NCI-H1694 treated with DMSO at 0.1 percent for 48 hours (cell line): ENCODE measurements at regions not wholly inside any gene's neighbourhood (a gene's known extent, or its start where the extent isn't known, plus 50 kb on each side); places are given as distances from the start of the nearest gene placed in this dataset.

Source experiments
- DNase-seq: peaks from one replicate; lab custom pipeline; 2025; lab: John Stamatoyannopoulos, UW

DNA sequence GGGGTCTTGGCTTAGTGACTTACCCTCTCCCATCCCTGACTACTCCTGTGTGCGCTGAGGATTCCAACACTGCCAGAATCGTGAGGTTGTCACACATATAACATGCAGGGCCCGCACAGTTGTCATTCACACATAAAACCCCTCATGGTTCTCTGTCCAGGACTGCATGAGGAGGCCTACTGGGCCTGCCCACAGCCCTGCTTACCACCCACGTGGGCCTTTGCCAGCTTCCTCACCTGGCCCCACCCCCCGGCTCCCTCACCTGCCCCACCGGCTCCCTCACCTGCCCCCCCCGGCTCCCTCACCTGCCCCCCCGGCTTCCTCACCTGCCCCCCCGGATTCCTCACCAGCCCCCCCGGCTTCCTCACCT lies 197.2 kb downstream of the TEX29 start:
- DNase-seq: no peak

DNA sequence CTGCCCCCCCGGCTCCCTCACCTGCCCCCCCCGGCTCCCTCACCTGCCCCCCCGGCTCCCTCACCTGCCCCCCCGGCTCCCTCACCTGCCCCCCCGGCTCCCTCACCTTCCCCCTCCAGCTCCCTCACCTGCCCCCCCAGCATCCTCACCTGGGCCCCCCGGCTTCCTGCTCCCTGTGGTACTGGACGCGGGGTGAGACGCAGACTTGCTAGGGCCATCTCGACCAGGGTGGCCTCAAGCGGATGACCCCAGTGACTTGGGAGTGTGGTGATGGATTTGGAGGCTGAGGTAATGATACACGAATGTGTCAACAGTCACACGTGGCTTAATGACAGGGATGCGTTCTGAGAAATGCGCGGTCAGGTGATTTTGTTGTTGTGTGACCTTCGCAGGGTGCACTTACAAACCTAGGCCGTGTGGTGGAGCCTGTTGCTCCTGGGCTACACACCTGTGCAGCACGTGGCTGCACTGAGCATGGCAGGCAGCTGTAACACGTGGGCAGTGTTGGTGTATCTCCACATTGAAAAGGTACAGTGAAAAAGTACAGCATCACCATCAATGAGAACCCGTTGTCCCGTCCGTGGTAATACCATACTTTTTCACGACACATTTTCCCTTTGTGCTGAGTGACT lies 197.8 kb downstream of the TEX29 start:
- DNase-seq: no peak

- DNase-seq: no peak
These were observed 198.6 kb downstream of the TEX29 start for GRCh38 chr13:111519041-111519440.

DNA sequence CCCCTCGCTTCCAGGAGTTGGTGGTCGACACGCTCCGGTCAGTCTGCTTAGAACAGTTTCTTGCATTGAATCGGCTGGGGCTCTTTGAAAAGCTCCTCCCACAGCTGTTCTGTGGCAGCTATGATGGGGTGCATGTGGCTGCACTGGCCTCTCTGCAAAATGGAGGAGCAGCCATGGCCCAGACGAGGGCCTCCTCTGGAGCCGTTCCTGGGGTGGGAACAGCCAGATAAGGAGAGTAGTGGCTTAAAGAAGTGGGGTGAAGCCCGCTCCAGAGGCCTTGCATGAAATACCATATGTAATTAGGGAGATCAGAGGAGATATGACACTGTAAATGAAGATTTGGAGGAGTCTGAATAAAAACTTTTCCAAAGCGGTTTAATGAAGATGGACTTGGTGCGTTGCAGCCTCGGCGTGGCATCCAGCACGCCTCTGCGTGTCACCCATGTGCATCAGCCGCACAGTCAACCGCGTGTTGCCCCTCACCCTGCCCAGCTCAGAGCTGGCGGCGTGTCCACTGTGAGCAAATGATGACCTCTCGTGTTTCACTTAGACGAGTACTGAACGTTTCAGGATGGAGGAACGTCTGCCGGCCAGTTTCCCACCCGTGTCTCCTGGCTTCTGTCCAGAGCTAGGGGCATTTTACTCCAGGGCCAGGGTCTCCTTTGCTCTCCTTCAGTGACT lies 199.2 kb downstream of the TEX29 start:
- no peak for DNase-seq

GRCh38 chr13:111521030-111521429 lies 200.6 kb downstream of the TEX29 start:
- DNase-seq: no peak

- no peak for DNase-seq
These were observed 201.3 kb downstream of the TEX29 start for GRCh38 chr13:111521691-111522229.

- DNase-seq: no peak
These were observed 205.1 kb downstream of the TEX29 start for GRCh38 chr13:111525320-111526118.

DNA sequence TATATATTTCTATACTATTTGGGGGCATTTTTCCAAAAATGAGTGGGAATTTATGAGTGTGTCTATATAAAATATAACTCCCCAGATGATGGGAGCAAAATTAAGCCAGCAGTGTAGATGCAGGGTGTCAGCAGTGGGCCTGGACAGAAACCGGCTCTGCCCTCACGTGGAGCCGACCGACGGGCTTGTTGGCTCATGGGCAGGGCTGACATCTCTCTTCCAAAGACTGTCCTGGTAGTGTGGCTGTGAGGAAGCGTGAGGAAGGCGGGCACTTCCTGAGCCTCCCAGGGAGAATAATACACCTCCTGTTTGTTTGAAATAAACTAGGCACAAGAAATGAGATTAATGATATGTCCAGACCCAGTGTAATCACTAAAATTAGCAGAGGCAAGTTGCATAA lies 206.5 kb downstream of the TEX29 start:
- DNase-seq: no peak

DNA sequence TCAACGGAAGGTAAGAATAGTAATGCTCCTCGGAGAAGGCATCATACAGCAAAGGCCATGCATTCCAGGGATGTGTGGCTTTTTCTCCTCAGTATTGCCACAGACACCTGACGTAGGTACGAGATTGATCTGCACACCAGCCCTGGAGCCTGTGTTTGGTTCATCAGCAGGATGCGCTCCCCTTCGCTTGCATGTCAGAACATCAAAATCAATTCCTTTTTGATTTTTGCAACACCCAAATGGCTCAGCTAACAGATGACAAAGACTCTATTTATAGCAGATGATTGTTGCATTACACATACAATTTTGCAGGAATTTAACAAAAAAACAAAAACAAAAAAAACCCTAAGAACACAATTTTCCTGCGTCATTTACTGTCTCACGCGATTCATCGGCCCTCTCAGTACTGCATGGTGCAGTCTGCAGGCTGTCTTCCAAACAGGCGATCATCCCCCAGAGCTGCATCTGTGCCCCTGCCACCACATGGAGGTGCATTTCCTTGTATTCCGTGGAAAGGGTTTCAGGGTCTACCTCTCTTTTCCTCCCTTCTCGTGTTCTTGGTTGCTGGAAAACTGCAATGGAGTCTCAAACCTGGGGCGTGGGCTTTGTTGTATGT lies 207.3 kb downstream of the TEX29 start:
- no peak for DNase-seq

DNA sequence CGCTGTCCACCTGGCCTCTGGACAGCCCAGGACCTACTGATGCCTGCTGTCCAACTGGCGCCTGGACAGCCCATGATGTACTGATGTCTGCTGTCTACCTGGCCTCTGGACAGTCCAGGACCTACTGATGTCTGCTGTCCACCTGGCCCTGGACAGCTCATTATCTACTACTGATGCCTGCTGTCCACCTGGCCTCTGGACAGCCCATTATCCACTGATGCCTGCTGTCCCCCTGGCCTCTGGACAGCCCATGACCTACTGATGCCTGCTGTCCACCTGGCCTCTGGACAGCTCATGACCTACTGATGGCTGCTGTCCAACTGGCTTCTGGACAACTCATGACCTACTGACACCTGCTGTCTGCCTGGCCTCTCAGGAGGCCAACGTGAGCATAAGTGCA lies 208.1 kb downstream of the TEX29 start:
- no peak for DNase-seq

DNA sequence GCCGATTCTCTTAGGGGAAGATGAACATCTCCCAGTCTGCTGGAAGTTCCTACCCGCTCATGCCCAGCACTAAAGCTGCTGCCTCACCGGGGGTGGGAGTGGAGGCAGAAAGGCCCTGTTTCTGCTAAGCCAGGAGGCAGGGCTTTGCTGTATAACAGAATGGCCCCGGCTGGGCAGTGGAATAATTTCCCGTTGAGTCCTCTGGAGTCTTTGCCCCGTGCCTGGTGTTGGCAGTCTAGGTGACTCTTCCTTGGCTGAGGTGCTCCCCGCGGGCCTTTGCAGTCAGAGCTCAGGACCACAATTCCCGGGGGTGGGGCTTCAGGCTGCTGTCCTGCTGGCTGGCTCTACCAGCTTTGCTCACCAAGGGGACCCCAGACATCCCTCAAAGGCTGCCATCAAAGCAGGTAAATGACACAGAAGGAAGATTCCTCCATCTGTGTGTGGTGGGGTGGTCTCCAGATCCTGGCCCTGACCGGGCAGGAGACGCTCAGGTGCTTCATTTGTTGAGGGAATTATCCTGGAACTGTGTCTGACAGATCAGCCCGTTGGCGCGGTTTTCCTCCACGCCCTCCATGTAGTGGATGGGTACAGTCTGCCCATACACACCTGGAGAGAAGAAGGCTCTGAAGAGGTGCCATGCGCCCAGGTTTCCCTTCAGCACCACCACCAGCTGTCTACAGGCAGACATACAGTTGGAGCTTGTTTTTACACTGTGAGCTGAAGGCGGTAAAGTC lies 209.9 kb downstream of the TEX29 start:
- DNase-seq: no peak

DNA sequence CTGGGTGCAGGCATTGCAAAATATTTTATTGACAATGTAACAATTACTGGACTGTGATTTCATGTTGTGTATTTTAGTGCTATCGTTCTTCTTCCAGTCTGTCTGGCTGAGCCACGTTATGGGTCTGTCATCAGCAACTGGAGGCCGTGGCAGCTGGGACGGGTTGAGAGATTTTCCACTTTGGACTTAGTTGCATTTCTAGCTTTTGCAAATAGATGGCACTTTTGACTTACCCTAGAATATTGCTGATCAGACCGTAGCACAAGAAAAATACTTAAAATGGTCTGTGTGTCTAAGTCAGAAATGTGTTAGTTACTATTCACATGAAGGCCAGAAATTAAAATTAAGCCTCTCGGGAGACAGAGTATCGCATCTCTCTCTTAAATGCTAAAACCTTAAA lies 211.1 kb downstream of the TEX29 start:
- peak; percentile 73 for DNase-seq

GRCh38 chr13:111532111-111532510 lies 211.7 kb downstream of the TEX29 start:
- DNase-seq: no peak

DNA sequence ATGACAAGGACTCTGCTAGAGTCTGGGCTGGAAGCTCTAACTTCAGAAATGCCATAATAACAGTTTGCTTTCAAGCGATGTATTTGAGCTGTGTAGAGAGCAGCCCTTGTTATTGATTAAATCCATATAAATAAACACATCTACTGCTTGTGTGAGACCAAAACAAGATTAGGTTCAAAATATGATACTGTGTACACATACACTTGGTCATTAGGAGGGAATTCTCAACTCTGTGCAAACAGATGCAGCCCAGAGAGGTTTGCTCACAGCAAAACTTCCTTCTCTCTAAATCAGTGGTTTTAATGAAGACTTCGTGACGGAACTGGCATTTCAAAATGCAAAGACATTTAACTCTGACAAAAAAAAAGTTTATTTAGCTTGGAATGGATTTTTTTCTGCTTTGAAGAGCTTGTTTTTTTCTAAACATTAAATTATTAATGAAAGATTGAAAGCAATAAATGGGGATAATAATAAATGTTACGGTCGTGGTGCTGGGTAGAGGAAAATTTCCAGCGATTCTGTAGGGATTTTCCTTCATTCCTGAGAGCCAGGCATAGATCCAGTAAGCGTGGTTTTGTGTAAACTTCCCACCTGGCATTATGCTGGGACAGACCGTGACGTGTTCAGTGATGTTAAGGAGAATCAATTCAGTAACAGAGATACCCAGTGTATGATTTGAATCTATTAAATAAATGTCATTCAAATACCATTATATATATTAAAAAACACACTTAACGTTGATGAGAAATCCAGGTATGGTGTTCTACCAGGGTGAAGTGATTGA lies 213.7 kb downstream of the TEX29 start:
- no peak for DNase-seq

DNA sequence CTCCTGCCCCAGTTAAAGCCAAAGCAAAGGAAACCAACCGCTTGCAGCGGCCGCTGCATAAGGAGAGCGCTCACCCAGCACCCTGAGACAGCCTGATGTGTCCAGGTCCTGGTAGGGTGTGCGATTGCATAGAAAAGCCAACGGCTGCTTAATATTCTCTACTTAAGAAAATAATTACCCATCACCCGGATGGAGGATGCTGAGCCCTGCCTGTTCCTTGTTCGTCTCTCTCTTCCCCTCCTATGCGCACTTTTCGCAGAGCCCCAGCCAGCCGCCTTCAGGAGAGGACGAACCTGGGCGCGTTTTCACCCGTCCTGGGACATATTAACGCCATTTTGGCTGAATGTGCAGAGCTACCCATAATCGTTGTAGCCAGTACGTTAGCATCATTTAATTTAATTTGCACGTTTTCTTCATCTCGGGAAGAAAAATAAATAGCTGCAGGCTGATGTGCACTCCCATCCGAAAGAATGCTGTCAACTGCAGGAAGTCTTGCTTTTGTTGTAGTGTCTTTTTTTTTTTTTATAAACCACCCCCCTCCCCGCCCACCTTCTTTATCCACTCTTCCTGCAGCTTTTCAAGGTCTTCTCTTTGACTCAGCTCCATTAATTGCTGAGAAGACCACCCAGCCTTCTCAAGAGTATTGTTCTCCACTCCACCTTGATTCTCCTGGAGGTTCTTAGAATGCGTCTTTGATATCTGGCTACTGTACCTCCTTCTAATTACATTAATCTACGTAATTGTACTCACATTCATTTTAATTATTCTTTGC lies 214.5 kb downstream of the TEX29 start:
- no peak for DNase-seq

GRCh38 chr13:111535523-111535811 lies 215.0 kb downstream of the TEX29 start:
- no peak for DNase-seq

DNA sequence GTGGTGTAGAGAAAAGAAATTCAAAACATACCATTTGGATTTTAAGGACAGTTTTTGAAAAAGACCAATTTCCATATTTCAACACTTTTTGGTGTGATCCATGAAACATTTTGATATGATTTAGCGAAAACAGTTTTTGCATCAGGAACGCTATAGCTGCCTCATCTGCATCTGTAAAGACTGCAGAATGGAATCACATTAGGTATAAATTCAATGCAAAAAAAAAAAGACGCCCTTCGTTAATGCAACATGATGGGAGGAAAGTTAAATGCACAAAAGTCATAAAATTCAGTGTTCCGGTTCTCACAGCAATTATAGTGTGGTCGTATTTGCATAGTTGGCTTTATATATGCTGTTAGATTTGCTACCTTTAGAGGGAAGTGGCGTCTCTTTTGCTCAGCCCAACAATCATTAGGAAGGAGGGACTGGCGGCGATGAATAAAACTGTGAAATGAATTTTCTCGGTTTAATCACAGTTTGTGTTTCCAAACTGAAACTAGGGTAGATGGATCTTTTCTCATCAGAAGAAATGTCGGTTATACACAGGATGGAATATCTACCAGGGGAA lies 215.7 kb downstream of the TEX29 start:
- no peak for DNase-seq

DNA sequence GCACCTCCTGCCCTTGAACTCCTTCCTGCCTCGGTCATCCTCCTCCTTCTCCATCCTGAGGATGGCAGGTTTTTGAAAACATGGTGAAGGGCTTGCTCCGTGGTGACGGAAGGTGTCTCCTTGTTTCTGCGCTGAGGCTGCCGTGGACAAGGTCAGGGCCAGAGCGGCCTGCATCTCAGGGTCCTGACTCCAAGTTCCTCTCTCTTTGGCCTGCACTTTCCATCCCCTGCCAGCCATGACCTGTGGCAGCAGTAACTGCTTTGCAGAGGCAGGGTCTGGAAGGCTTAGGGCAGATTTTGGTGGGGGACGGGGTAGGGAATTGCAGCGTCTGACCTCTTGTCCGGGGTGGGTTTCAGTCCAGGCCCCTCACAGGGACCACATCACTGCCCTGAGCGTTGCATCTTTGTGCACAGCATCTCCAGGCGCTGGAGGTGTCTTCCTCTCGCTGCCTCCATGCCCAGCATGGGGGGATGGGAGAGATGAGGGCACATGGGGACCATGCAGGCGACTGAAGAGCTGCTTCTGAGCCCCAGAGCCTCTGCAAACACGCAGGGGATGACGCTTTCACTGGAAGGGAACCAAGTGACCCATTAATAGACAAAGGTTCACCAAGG lies 216.8 kb downstream of the TEX29 start:
- no peak for DNase-seq

DNA sequence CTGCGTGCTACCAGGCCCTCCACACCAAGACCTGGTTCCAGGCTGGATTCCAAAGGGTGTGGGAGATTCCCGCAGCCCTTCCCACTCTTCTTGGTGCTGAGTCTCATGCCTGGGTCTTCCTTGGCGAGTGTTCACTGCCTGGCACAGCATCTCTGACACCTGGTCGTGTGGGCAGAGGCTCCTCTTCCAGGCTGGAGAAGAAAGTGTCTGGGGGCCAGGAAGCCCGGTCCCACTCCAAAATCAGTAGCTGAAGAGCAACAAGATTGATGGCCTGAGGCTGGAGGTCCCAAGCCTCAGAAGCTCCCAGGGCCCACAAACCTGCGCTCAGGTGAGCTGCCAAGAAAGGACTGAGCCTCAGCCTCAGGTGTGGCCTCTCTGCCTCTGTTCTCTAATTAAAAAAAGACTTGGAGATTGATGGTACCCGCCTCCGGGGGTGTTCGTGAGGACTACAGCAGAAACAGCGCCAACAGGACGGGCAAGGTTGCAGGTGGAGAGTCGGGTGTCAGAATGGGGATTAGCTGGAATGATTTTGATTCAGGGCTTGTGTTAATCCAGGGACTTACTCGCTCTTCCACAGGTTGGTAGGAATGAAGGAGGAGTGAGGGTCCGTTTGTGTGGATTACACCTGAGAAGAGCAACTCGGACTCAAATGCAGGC lies 217.5 kb downstream of the TEX29 start:
- no peak for DNase-seq
